ENCODE measurements at regions not wholly inside any gene's neighbourhood (a gene's known extent, or its start where the extent isn't known, plus 50 kb on each side); places are given as distances from the start of the nearest gene placed in this dataset.
"Not testable (repeated sequence)": the region's sequence is repeated elsewhere in the genome, so short reads cannot be mapped to it uniquely, and the experiment has no call there.

GRCh38 chrX:121298499-121298898 is 251.1 kb downstream of the GLUD2 start:
- DNase-seq (ENCODE audit: low read depth), result no peak

GRCh38 chrX:121301356-121301755 is 253.9 kb downstream of the GLUD2 start:
- no peak for DNase-seq (ENCODE audit: low read depth)

GRCh38 chrX:121301822-121302221 is 254.4 kb downstream of the GLUD2 start:
- DNase-seq (ENCODE audit: low read depth), result no peak

- DNase-seq (ENCODE audit: low read depth), result no peak
These were observed 260.0 kb downstream of the GLUD2 start for GRCh38 chrX:121307449-121307848.

GRCh38 chrX:121308276-121308805 is 260.9 kb downstream of the GLUD2 start:
- peak; percentile 64 for DNase-seq (ENCODE audit: low read depth)

- DNase-seq (ENCODE audit: low read depth), result no peak
These were observed 263.4 kb downstream of the GLUD2 start for GRCh38 chrX:121310820-121311219.

- DNase-seq (ENCODE audit: low read depth), result no peak
These were observed 273.0 kb downstream of the GLUD2 start for GRCh38 chrX:121320441-121320840.

- DNase-seq (ENCODE audit: low read depth), result no peak
These were observed 274.7 kb downstream of the GLUD2 start for GRCh38 chrX:121322159-121322558.

GRCh38 chrX:121323337-121323736 is 275.9 kb downstream of the GLUD2 start:
- DNase-seq (ENCODE audit: low read depth), result no peak

GRCh38 chrX:121333942-121334341 is 286.5 kb downstream of the GLUD2 start:
- DNase-seq (ENCODE audit: low read depth), result no peak

GRCh38 chrX:121336831-121337421 is 289.5 kb downstream of the GLUD2 start:
- DNase-seq (ENCODE audit: low read depth), result no peak

GRCh38 chrX:121337816-121338215 is 290.4 kb downstream of the GLUD2 start:
- no peak for DNase-seq (ENCODE audit: low read depth)

GRCh38 chrX:121349263-121349662 is 301.9 kb downstream of the GLUD2 start:
- DNase-seq (ENCODE audit: low read depth), result no peak

- no peak for DNase-seq (ENCODE audit: low read depth)
These were observed 308.9 kb downstream of the GLUD2 start for GRCh38 chrX:121356139-121356849.

- DNase-seq (ENCODE audit: low read depth), result no peak
These were observed 309.4 kb downstream of the GLUD2 start for GRCh38 chrX:121356850-121357171.

- DNase-seq (ENCODE audit: low read depth), result no peak
These were observed 312.9 kb downstream of the GLUD2 start for GRCh38 chrX:121360280-121360679.

GRCh38 chrX:121365572-121366161 is 318.3 kb downstream of the GLUD2 start:
- no peak for DNase-seq (ENCODE audit: low read depth)

- DNase-seq (ENCODE audit: low read depth), result no peak
These were observed 327.1 kb downstream of the GLUD2 start for GRCh38 chrX:121374471-121374870.

- DNase-seq (ENCODE audit: low read depth), result not testable (repeated sequence)
These were observed 334.5 kb downstream of the GLUD2 start for GRCh38 chrX:121381915-121382314.

- peak; percentile 37 for DNase-seq (ENCODE audit: low read depth)
These were observed 342.7 kb downstream of the GLUD2 start for GRCh38 chrX:121389976-121390714.

GRCh38 chrX:121405826-121406225 is 358.4 kb downstream of the GLUD2 start:
- DNase-seq (ENCODE audit: low read depth), result no peak

- no peak for DNase-seq (ENCODE audit: low read depth)
These were observed 360.2 kb downstream of the GLUD2 start for GRCh38 chrX:121407627-121408026.

GRCh38 chrX:121431514-121431913 is 384.1 kb downstream of the GLUD2 start:
- not testable (repeated sequence) for DNase-seq (ENCODE audit: low read depth)
